C4-2B (cell line): ENCODE measurements at regions not wholly inside any gene's neighbourhood (a gene's known extent, or its start where the extent isn't known, plus 50 kb on each side); places are given as distances from the start of the nearest gene placed in this dataset.

Experiments
- ZFX ChIP-seq: fragments of 450-650 bp; IDR thresholded peaks from 2 replicates; pipeline ENCODE4 v1.6.1; 2017
- TF ChIP-seq, protein P1 (sequence below): fragments of 450-650 bp; conservative IDR thresholded peaks from 2 replicates; pipeline ENCODE4 v1.5.1; 2017; ENCODE audit warnings: mild to moderate bottlenecking

DNA sequence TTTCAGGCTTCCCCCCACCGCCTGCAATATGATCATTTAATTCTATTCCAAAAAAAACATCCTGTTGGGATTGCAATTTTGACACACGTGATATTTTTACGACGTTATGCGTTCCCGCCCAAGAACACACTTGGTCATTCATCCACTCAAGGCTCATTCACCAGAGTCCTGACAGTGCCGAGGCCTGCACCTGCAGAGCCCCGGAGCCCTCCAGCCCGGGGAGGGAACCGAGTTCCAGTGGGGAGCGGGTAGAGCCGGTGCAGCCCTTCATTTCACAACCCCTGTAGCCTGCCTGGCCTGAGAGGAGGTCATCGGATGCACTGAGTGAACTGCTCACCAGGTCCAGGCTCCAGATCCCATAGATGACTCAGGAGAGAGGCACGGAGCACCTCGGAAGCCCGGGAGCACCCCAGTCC, 156.0 kb upstream of the BACE2 start:
- TF ChIP-seq, protein P1, sequence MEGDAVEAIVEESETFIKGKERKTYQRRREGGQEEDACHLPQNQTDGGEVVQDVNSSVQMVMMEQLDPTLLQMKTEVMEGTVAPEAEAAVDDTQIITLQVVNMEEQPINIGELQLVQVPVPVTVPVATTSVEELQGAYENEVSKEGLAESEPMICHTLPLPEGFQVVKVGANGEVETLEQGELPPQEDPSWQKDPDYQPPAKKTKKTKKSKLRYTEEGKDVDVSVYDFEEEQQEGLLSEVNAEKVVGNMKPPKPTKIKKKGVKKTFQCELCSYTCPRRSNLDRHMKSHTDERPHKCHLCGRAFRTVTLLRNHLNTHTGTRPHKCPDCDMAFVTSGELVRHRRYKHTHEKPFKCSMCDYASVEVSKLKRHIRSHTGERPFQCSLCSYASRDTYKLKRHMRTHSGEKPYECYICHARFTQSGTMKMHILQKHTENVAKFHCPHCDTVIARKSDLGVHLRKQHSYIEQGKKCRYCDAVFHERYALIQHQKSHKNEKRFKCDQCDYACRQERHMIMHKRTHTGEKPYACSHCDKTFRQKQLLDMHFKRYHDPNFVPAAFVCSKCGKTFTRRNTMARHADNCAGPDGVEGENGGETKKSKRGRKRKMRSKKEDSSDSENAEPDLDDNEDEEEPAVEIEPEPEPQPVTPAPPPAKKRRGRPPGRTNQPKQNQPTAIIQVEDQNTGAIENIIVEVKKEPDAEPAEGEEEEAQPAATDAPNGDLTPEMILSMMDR = no peak
- TF ChIP-seq ZFX = no peak
